ENCODE measurements at regions not wholly inside any gene's neighbourhood (a gene's known extent, or its start where the extent isn't known, plus 50 kb on each side); places are given as distances from the start of the nearest gene placed in this dataset.

DNA sequence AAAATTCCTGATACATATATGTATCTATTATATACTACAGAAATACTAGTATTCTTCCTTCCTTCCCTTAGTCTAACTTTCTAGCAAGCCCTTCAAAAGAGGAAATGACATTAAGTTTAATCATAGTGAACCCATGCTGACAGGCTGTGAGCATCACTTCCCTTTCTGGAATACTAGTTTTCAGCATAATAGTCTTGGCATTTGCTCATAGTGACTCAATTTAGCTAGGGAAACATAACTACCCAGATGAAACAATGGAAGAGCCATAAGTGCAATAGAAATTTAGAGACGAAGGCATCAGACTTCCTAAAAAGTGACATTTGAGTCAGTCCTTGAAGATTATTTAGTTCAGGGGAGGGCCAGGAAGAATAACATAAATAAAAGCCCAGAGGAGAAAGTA lies 184.5 kb upstream of the CRY1 start:
- no peak for DNase-seq (ENCODE audit: low spot score)

- DNase-seq (ENCODE audit: low spot score) = no peak
Observed at GRCh38 chr12:107282628-107283027, 189.3 kb upstream of the CRY1 start.

- DNase-seq (ENCODE audit: low spot score) = no peak
Observed at GRCh38 chr12:107283652-107284051, 190.3 kb upstream of the CRY1 start.

GRCh38 chr12:107284692-107285091 lies 191.3 kb upstream of the CRY1 start:
- no peak for DNase-seq (ENCODE audit: low spot score)

GRCh38 chr12:107287436-107288413 lies 194.4 kb upstream of the CRY1 start:
- no peak for DNase-seq (ENCODE audit: low spot score)

- DNase-seq (ENCODE audit: low spot score) = no peak
Observed at GRCh38 chr12:107288414-107289127, 195.2 kb upstream of the CRY1 start.

- DNase-seq (ENCODE audit: low spot score) = no peak
Observed at GRCh38 chr12:107291018-107291417, 197.7 kb upstream of the CRY1 start.

DNA sequence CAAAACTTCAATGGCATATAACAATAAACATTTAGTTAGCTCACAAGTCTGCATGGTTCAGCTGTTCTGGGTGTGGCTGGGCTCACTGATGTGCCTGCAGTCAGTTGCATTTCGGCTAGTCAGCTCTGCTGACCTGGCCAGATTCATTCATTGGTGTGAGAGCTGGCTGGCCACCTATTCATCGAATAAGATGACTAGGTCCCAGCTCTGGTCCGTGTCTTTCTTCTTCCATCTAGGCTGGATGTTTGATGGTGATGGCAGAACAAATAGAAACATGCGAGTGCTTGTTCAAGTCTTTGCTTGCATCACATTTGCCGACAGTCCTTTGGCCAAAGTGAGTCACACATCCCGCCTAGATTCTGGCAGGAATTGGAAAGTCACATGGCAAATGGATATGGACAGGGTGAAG lies 203.3 kb upstream of the CRY1 start:
- no peak for DNase-seq (ENCODE audit: low spot score)

DNA sequence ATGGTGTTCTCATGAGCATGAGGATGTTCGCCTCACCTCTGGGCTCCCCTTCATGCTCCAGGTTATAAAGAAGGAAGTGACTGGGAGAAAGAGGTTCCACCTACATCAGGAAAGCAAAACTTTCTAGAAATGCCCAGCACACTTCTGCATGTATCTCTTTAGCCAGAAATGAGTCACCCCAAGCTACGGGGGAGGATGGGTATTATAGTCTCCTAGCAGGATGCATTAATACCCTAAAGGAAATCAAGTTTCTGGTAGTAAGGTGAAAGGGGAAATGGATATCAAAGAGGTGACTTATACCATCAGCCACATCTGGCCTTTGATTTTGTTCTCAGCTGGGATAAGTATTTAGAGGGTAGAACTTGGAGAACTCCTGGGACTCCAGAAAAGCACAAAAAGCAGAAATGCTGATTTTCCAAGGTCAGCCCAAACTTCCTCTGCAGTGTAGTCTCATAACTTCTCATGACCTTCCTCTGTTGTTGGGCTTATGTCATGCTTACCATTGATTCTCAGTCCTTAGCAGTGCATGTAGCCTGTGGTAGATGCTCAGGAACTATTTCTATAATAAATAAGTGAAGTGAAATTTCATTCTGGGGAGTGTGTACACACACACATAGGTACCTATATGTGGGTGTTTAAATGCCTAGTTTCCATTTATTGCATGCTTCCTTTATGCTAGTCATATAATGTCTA lies 209.4 kb upstream of the CRY1 start:
- no peak for DNase-seq (ENCODE audit: low spot score)

- DNase-seq (ENCODE audit: low spot score) = no peak
Observed at GRCh38 chr12:107304588-107305532, 211.5 kb upstream of the CRY1 start.

- no peak for DNase-seq (ENCODE audit: low spot score)
Observed at GRCh38 chr12:107306141-107306659, 212.9 kb upstream of the CRY1 start.

DNA sequence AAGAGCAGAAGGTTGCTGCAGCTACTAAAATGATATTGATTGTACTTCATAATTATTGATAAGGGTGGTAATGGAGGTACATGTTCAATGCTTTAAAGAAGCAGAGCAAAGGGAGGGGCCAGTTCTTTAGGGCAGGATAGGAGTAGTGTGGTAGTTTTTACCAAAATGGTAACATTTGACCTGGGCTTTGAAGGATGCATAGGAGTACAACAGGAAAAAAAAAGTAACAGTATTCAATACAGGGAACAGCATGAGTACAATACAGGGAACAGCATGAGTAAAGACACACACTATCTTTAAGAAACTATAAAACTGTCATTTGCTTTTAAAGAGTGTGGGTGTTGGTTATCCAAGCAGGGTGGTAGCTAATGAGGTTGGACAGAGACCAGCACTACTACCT lies 215.0 kb upstream of the CRY1 start:
- DNase-seq (ENCODE audit: low spot score) = no peak

DNA sequence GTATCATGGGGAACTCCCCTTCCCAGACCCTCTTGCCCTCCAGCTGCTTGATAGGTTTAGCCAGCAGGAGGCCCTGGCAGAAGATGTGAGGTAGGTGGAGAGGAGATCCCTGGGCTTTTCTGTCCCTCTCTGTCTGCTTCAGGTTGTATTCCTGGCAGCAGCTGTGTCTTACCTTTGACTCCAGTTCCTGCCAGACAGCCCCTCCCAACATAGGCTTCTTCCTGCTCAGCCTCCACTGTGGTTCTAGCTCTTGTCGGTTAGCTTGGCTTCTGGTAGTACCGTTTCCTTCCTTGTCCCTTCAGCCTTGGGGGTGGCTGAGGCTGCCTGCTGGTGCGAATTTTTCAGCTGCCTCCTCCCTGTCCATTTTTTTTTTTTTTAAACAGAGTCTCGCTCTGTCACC lies 215.7 kb upstream of the CRY1 start:
- DNase-seq (ENCODE audit: low spot score) = no peak

GRCh38 chr12:107310621-107311020 lies 217.3 kb upstream of the CRY1 start:
- no peak for DNase-seq (ENCODE audit: low spot score)

DNA sequence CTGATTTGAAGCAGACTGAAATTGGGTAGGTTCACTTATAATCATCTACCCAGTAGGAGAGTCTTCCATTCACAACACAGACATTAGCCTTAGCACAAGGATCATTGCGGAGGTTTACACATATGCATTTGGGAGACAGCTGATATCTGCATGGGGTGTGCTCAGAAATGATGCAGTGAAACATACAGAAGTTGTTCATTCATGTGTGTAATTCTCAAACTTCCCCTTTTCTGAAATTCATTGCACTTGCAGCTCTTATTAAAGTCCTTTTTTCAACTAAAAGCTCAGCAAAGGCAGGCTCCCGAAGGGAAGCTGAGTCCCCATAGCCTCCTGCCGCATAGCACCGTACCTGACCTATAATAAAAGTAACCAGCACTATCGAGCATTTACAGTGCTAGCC lies 218.3 kb upstream of the CRY1 start:
- DNase-seq (ENCODE audit: low spot score) = no peak

DNA sequence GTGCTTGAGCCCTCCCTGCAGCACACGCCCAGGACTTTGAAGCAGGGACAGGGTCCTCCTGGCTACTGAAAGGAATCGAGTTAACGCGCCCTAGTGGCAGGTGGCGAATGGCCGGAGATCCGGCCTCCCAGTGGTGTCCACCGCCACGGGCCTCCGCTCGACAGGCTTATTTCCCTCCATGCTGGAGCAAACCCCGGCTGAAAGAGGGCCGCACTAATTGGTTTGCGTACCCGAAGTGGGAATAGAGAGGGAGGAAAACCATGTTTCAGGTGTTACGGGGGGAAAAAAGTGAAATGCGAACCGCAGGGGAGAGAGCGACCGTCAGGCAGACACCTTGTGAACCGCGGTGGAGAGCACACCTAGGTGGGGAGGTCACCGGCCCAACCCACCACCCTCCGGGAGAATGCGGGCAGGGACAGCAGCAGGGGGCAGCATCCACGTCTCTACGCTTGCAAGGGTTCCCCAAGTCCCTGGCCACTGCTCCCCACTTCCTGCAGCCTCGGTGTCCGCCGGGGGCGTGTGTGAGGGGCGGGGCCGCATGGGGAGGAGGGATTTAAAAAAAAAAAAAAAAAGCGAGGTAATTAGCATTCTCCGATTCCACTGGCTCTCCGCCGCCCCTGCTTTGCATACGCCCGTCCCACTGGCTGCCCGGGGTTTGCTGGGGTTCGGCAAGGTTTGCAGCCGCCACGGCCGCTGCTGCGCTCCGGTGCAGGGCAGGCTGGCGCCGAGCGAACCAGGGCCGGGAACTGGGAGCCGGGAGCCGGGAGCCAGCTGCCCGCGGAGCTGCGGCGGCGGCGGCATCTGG lies 224.6 kb upstream of the CRY1 start:
- DNase-seq (ENCODE audit: low spot score) = no peak

DNA sequence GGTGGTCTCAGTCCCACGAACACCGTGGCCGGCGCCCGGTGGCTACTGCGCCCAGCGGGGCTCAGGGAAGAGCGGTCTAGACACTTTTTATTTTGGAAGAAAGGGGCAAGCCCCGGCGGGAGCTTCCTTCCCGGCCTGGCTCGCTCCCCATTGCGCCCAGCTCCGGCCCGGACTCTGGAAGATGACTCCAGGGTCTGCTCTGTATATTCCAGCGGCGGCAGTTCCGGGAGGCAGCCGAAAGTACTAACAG lies 225.1 kb upstream of the CRY1 start:
- DNase-seq (ENCODE audit: low spot score) = no peak

DNA sequence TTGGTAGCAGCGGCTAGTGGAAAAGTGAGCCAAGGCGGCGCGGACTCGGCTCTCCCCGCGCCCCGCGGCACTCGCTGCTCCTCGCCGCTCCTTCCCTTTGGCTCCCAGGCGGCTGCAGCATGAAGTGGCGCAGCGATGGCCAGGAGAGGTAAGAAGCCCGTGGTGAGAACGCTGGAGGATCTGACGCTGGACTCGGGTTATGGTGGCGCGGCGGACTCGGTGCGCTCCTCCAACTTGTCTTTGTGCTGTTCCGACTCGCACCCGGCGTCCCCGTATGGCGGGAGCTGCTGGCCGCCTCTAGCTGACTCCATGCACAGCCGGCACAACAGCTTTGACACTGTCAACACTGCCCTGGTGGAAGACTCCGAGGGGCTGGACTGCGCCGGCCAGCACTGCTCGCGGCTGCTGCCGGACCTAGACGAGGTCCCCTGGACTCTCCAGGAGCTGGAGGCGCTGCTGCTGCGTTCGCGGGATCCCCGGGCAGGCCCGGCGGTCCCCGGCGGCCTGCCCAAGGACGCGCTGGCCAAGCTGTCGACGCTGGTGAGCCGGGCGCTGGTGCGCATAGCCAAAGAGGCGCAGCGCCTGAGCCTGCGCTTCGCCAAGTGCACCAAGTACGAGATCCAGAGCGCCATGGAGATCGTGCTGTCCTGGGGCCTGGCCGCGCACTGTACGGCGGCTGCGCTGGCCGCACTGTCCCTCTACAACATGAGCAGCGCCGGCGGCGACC lies 225.6 kb upstream of the CRY1 start:
- no peak for DNase-seq (ENCODE audit: low spot score)

DNA sequence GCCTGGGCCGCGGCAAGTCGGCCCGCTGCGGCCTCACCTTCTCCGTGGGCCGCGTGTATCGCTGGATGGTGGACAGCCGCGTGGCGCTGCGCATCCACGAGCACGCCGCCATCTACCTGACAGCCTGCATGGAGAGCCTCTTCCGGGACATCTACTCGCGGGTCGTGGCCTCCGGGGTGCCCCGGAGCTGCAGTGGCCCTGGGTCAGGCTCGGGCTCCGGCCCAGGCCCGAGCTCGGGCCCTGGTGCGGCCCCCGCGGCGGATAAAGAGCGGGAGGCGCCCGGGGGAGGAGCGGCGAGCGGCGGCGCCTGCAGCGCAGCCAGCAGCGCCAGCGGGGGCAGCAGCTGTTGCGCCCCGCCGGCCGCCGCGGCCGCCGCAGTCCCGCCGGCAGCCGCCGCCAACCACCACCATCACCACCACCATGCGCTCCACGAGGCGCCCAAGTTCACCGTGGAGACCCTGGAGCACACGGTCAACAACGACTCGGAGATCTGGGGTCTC lies 226.2 kb upstream of the CRY1 start:
- DNase-seq (ENCODE audit: low spot score) = no peak
